Fibroblast of pulmonary artery (primary cell): ENCODE measurements at regions not wholly inside any gene's neighbourhood (a gene's known extent, or its start where the extent isn't known, plus 50 kb on each side); places are given as distances from the start of the nearest gene placed in this dataset.

Source experiments
- DNase-seq: peaks from one replicate; pipeline ENCODE4 v3.0.0-alpha.2; 2010; ENCODE audit warnings: low read depth
- H3K4me3 ChIP-seq: replicated peaks from 2 replicates; pipeline ENCODE4 v1.5.1; 2011; ENCODE audit warnings: low read depth, mild to moderate bottlenecking, control low read depth, low read length, moderate library complexity
- CTCF ChIP-seq: IDR thresholded peaks from 2 replicates; pipeline ENCODE4 v1.5.1; 2011; ENCODE audit warnings: mild to moderate bottlenecking, control low read depth, low read length, inconsistent platforms; ENCODE audit errors: missing control alignments

GRCh38 chr10:123425680-123426079, 240.5 kb upstream of the GPR26 start:
- no peak for DNase-seq
- no peak overlapping the region for H3K4me3 ChIP-seq
- TF ChIP-seq CTCF: no peak

- no peak for DNase-seq
- TF ChIP-seq CTCF: no peak
- H3K4me3 ChIP-seq: no peak overlapping the region
These were observed 238.9 kb upstream of the GPR26 start for GRCh38 chr10:123427165-123427786.

GRCh38 chr10:123428391-123428790, 237.8 kb upstream of the GPR26 start:
- TF ChIP-seq CTCF: no peak
- H3K4me3 ChIP-seq: no peak overlapping the region
- no peak for DNase-seq

- DNase-seq: no peak
- no peak for TF ChIP-seq CTCF
- H3K4me3 ChIP-seq: no peak overlapping the region
These were observed 236.4 kb upstream of the GPR26 start for GRCh38 chr10:123429706-123430221.

- DNase-seq: no peak
- H3K4me3 ChIP-seq: no peak overlapping the region
- no peak for TF ChIP-seq CTCF
These were observed 232.6 kb upstream of the GPR26 start for GRCh38 chr10:123433539-123433938.

- TF ChIP-seq CTCF: no peak
- DNase-seq: no peak
- no peak overlapping the region for H3K4me3 ChIP-seq
These were observed 231.6 kb upstream of the GPR26 start for GRCh38 chr10:123434435-123435039.

- TF ChIP-seq CTCF: no peak
- DNase-seq: no peak
These were observed 223.3 kb upstream of the GPR26 start for GRCh38 chr10:123442901-123443300.

More at GRCh38 chr10:123442901-123443300, 223.3 kb upstream of the GPR26 start:
- no peak overlapping the region for H3K4me3 ChIP-seq
